Daoy (cell line): ENCODE measurements at regions not wholly inside any gene's neighbourhood (a gene's known extent, or its start where the extent isn't known, plus 50 kb on each side); places are given as distances from the start of the nearest gene placed in this dataset.

Source experiments
- DNase-seq: peaks from one replicate; pipeline ENCODE4 v3.0.0-alpha.2; 2015; ENCODE audit warnings: low read depth

DNA sequence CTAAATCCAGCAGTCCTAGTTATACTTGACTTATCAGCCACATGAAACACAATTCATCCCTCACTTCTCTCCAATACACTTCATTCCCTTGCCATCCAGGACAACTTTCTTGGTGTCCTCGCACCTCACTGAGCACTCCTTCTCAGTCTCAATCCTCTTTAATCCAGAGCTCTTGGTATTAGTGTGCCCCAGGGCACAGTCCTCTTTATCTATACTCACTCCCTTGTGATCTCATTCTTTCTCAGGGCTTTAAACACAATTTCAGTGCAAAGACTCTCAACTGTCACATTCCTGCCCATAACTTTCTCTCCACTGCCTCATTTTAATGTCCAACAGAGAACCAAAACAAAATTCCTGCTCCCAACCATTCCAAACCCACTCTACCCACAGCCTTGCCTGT is 60.8 kb upstream of the SPOPL start:
- DNase-seq = no peak

- DNase-seq = no peak
Measured at GRCh38 chr2:138441916-138442315, 59.7 kb upstream of the SPOPL start.

DNA sequence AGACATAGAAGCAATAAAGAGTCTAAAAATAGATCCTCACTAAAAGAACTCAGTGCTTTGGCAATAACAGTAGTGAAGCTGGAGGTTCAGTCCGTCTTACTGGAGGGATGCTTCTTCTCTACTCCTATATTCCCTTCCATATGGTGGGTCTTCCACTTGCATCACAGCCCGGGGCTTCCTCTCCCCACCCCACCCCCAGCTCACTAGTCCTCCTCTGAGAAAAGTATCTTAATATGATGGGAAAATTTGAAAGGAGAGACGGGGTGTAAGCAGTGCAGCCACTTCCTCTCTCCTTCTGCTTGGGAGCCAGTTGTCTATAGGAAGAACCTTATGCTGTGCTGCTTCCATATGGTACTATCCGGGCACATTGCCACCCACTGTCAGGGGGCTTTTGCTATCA is 57.2 kb upstream of the SPOPL start:
- DNase-seq = no peak

GRCh38 chr2:138445227-138445626 is 56.3 kb upstream of the SPOPL start:
- DNase-seq = no peak

DNA sequence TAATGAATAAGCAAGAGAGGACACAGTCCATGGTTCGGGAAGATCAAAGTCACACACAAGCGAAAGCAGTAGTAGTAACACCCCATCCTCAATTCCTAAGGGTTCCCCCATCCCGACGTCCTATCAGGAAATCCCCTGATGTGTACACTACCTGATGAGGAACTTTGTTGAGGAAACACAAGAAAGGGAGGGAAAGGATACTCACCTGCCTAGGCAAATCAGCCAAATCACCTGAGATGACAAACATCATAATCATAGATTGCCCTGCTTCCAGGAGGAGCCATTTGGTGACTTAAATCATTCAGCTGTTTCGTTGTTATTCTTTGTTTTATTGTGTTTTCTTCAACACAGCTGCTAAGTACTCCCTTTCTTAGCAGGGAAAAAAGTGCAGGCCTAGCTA is 55.5 kb upstream of the SPOPL start:
- no peak for DNase-seq

- DNase-seq = no peak
Measured at GRCh38 chr2:138447889-138448570, 53.5 kb upstream of the SPOPL start.
